ENCODE measurements at regions not wholly inside any gene's neighbourhood (a gene's known extent, or its start where the extent isn't known, plus 50 kb on each side); places are given as distances from the start of the nearest gene placed in this dataset.
"Not testable (repeated sequence)": the region's sequence is repeated elsewhere in the genome, so short reads cannot be mapped to it uniquely, and the experiment has no call there.

GRCh38 chr2:142734231-142734630 lies 143.2 kb upstream of the KYNU start:
- DNase-seq (ENCODE audit: low spot score) = no peak
- in situ Hi-C loops (cut with MboI; ENCODE audit: low pct_unique_long_range_greater_than_20kb, low sequenced_read_pairs, unreplicated experiment) = no loop called here
- no peak for TF ChIP-seq CTCF (IDR thresholded peaks at IDR 0.05; ENCODE audit: extremely low read depth, insufficient read depth, missing control alignments)

- in situ Hi-C loops (cut with MboI; ENCODE audit: low pct_unique_long_range_greater_than_20kb, low sequenced_read_pairs, unreplicated experiment); DNase-seq (ENCODE audit: low spot score): not testable (repeated sequence)
Measured at GRCh38 chr2:142729814-142730213, 147.7 kb upstream of the KYNU start.

GRCh38 chr2:142727821-142728478 lies 149.5 kb upstream of the KYNU start:
- DNase-seq (ENCODE audit: low spot score); in situ Hi-C loops (cut with MboI; ENCODE audit: low pct_unique_long_range_greater_than_20kb, low sequenced_read_pairs, unreplicated experiment): not testable (repeated sequence)

- no peak for TF ChIP-seq CTCF (IDR thresholded peaks at IDR 0.05; ENCODE audit: extremely low read depth, insufficient read depth, missing control alignments)
- DNase-seq (ENCODE audit: low spot score) = no peak
- in situ Hi-C loops (cut with MboI; ENCODE audit: low pct_unique_long_range_greater_than_20kb, low sequenced_read_pairs, unreplicated experiment) = no loop called here
Measured at GRCh38 chr2:142725386-142725785, 152.1 kb upstream of the KYNU start.

GRCh38 chr2:142724713-142725349 lies 152.6 kb upstream of the KYNU start:
- no peak for DNase-seq (ENCODE audit: low spot score)
- in situ Hi-C loops (cut with MboI; ENCODE audit: low pct_unique_long_range_greater_than_20kb, low sequenced_read_pairs, unreplicated experiment) = no loop called here
- TF ChIP-seq CTCF (IDR thresholded peaks at IDR 0.05; ENCODE audit: extremely low read depth, insufficient read depth, missing control alignments) = no peak

- DNase-seq (ENCODE audit: low spot score) = no peak
- in situ Hi-C loops (cut with MboI; ENCODE audit: low pct_unique_long_range_greater_than_20kb, low sequenced_read_pairs, unreplicated experiment) = no loop called here
- TF ChIP-seq CTCF (IDR thresholded peaks at IDR 0.05; ENCODE audit: extremely low read depth, insufficient read depth, missing control alignments) = no peak
Measured at GRCh38 chr2:142724186-142724585, 153.3 kb upstream of the KYNU start.

- no peak for DNase-seq (ENCODE audit: low spot score)
- TF ChIP-seq CTCF (IDR thresholded peaks at IDR 0.05; ENCODE audit: extremely low read depth, insufficient read depth, missing control alignments) = no peak
- in situ Hi-C loops (cut with MboI; ENCODE audit: low pct_unique_long_range_greater_than_20kb, low sequenced_read_pairs, unreplicated experiment) = no loop called here
Measured at GRCh38 chr2:142723236-142723635, 154.2 kb upstream of the KYNU start.
